Loucy (cell line): ENCODE measurements at regions not wholly inside any gene's neighbourhood (a gene's known extent, or its start where the extent isn't known, plus 50 kb on each side); places are given as distances from the start of the nearest gene placed in this dataset.

Experiments
- H2AFZ ChIP-seq: fragments of 200-600 bp; sonication (generic); 2 replicates; pipeline ENCODE4 v1.6.0; 2016; ENCODE audit warnings: antibody characterized with exemption, mild to moderate bottlenecking, low read length, moderate library complexity
- H3F3A ChIP-seq: fragments of 200-600 bp; 2 replicates; pipeline ENCODE4 v1.6.0; 2016; ENCODE audit warnings: antibody characterized with exemption, low read depth, mild to moderate bottlenecking
- H3K27me3 ChIP-seq: fragments of 200-600 bp; sonication (generic); 2 replicates; pipeline ENCODE4 v1.6.1; 2014; ENCODE audit warnings: low read length, mild to moderate bottlenecking; ENCODE audit not compliant: insufficient read depth, poor library complexity, severe bottlenecking
- H3K36me3 ChIP-seq: fragments of 200-600 bp; sonication (generic); 2 replicates; pipeline ENCODE4 v1.6.1; 2016; ENCODE audit warnings: low read length; ENCODE audit not compliant: insufficient read depth
- H3K4me1 ChIP-seq: fragments of 200-600 bp; sonication (generic); 2 replicates; pipeline ENCODE4 v1.5.1; 2014; ENCODE audit warnings: low read length, mild to moderate bottlenecking; ENCODE audit not compliant: insufficient read depth, poor library complexity, severe bottlenecking
- H3K4me2 ChIP-seq: fragments of 200-600 bp; sonication (generic); 2 replicates; pipeline ENCODE4 v1.6.0; 2014; ENCODE audit warnings: antibody characterized with exemption, low read length, low read depth, mild to moderate bottlenecking; ENCODE audit not compliant: poor library complexity, severe bottlenecking
- H3K4me3 ChIP-seq: fragments of 200-600 bp; sonication (generic); 2 replicates; pipeline ENCODE4 v1.5.1; 2014; ENCODE audit warnings: low read length, mild to moderate bottlenecking, mixed read lengths; ENCODE audit not compliant: poor library complexity, severe bottlenecking
- H3K79me2 ChIP-seq: fragments of 200-600 bp; sonication (generic); 2 replicates; pipeline ENCODE4 v1.6.1; 2014; ENCODE audit warnings: low read length; ENCODE audit not compliant: insufficient read depth
- H3K9ac ChIP-seq: fragments of 200-600 bp; sonication (generic); 2 replicates; pipeline ENCODE4 v1.6.0; 2014; ENCODE audit warnings: mild to moderate bottlenecking, low read depth, low read length, moderate library complexity; ENCODE audit not compliant: poor library complexity, severe bottlenecking
- H3K9me2 ChIP-seq: fragments of 200-600 bp; sonication (generic); replicated peaks from 2 replicates; pipeline ENCODE4 v1.6.1; 2016; ENCODE audit warnings: low read depth, low read length, mixed read lengths
- H3K9me3 ChIP-seq: fragments of 200-600 bp; sonication (generic); 2 replicates; pipeline ENCODE4 v1.6.1; 2014; ENCODE audit warnings: mild to moderate bottlenecking, antibody characterized with exemption, low read length, low read depth; ENCODE audit not compliant: insufficient read depth
- H4K20me1 ChIP-seq: fragments of 200-600 bp; sonication (generic); 2 replicates; pipeline ENCODE4 v1.6.0; 2014; ENCODE audit warnings: antibody characterized with exemption, low read length, mild to moderate bottlenecking; ENCODE audit not compliant: insufficient read depth, poor library complexity, severe bottlenecking
- EZH2phosphoT487 ChIP-seq: fragments of 200-600 bp; IDR thresholded peaks from 2 replicates; pipeline ENCODE4 v1.6.1; 2018; ENCODE audit warnings: antibody characterized with exemption, mild to moderate bottlenecking, moderate library complexity, borderline replicate concordance
- TF ChIP-seq, protein P1 (sequence below): fragments of 200-600 bp; sonication (generic); conservative IDR thresholded peaks from 2 replicates; pipeline ENCODE4 v1.5.1; 2014; ENCODE audit warnings: mild to moderate bottlenecking, antibody characterized with exemption, low read length

DNA sequence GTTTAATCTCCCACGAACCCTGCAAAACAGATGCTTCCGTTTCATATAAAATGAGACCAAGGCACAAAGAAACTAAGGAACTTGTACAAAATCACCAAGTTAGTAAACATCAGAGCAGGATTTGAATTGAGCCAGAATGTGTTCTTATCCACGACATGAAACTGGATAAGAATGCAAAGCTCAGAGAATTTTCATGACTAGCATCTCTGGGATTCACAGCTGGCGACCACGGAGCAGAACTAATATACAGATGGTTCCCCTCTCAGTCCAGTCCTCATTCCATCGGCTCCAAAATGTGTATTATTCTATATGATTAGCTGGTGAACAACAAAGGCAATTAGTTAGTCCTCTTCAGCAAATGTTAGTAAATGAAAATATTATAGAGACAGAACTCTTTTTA, 72.3 kb upstream of the ERG start:
- Histone ChIP-seq H3K4me1 (peaks cover 11% of the 10 kb centered on the region), H3K79me2 (no peaks in the 10 kb centered on the region), H3K36me3 (no peaks in the 10 kb centered on the region), H3K4me3 (peak overlapping the region; percentile 27), H3F3A (no peaks in the 10 kb centered on the region), H2AFZ (peak overlapping the region; percentile 23; the same call in 1 of the 2 replicates), H3K9ac (no peak overlapping the region), H3K9me3 (no peaks in the 10 kb centered on the region), H4K20me1 (no peaks in the 10 kb centered on the region), H3K9me2 (no peaks in the 10 kb centered on the region), H3K4me2 (peak overlapping the region; percentile 57), H3K27me3 (no peaks in the 10 kb centered on the region)
- no peak for TF ChIP-seq EZH2phosphoT487
- TF ChIP-seq, protein P1, sequence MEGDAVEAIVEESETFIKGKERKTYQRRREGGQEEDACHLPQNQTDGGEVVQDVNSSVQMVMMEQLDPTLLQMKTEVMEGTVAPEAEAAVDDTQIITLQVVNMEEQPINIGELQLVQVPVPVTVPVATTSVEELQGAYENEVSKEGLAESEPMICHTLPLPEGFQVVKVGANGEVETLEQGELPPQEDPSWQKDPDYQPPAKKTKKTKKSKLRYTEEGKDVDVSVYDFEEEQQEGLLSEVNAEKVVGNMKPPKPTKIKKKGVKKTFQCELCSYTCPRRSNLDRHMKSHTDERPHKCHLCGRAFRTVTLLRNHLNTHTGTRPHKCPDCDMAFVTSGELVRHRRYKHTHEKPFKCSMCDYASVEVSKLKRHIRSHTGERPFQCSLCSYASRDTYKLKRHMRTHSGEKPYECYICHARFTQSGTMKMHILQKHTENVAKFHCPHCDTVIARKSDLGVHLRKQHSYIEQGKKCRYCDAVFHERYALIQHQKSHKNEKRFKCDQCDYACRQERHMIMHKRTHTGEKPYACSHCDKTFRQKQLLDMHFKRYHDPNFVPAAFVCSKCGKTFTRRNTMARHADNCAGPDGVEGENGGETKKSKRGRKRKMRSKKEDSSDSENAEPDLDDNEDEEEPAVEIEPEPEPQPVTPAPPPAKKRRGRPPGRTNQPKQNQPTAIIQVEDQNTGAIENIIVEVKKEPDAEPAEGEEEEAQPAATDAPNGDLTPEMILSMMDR: no peak

DNA sequence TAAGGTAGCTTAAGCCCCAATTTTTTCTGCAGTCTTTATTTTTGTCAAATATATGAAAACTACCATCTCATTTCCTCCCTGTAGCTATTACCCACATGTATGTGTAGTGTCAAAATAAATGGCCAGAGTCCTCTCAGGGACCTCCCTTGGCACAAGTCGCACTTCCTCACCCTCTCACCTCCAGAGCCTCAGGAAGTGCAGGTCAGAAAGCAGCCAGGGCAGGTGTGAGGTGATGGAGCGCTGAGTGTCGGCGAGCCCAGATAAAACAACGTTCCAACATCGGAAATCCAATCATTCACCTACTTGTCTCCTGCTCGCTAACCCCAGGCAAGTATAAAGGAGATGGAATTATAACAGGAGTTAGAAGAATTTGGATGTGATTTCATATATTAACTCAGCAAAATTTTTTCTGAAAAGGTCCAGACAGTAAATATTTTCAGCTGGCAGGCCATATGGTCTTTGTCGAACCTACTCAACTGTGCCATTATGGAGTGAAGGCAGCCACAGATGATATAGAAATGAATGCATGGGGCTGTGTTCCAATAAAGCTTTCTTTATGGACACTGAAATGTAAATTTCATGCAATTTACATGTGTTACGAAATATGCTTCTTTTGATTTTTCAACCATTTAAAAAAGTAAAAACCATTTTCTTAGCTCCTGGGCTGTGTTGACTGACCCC, 76.8 kb upstream of the ERG start:
- Histone ChIP-seq H3K4me2 (no peak overlapping the region), H3K9ac (no peak overlapping the region), H3K36me3 (no peaks in the 10 kb centered on the region), H3K4me1 (peaks cover 8% of the 10 kb centered on the region), H3K27me3 (no peaks in the 10 kb centered on the region), H2AFZ (no peak overlapping the region), H4K20me1 (no peaks in the 10 kb centered on the region), H3K9me3 (no peaks in the 10 kb centered on the region), H3K79me2 (no peaks in the 10 kb centered on the region), H3K4me3 (no peak overlapping the region), H3F3A (no peaks in the 10 kb centered on the region), H3K9me2 (no peaks in the 10 kb centered on the region)
- TF ChIP-seq, protein P1: no peak
- no peak for TF ChIP-seq EZH2phosphoT487

DNA sequence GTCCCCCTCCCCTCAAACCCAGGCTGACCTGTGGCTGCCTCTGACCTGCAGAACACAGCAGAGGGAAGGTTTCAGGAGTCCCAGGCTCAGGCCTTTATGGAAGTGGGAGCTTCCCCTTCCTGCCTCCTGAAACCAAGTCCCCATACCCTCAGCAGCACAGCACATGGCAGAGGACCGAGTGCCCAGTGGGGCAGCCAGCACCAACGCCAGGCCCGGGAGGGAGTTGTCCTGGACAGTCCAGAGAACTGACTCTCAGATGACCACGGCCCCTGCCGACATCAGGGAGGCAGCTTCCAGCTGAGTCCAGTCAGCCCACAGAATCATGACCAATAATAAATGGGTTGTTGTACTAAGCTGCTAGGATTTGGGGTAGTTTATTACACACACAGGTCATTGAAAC, 79.6 kb upstream of the ERG start:
- H3K9me3 ChIP-seq: no peaks in the 10 kb centered on the region
- no peaks in the 10 kb centered on the region for H3K79me2 ChIP-seq
- H3K36me3 ChIP-seq: no peaks in the 10 kb centered on the region
- TF ChIP-seq, protein P1: no peak
- TF ChIP-seq EZH2phosphoT487: no peak
- no peak overlapping the region for H2AFZ ChIP-seq
- no peak overlapping the region for H3K9ac ChIP-seq
- no peaks in the 10 kb centered on the region for H3F3A ChIP-seq
- H3K4me3 ChIP-seq: no peak overlapping the region
- no peaks in the 10 kb centered on the region for H3K4me1 ChIP-seq
- no peak overlapping the region for H3K4me2 ChIP-seq
- no peaks in the 10 kb centered on the region for H4K20me1 ChIP-seq
- H3K9me2 ChIP-seq: no peaks in the 10 kb centered on the region
- no peaks in the 10 kb centered on the region for H3K27me3 ChIP-seq
